NCI-H524 treated with DMSO at 0.1 percent for 48 hours (cell line): ENCODE measurements at regions not wholly inside any gene's neighbourhood (a gene's known extent, or its start where the extent isn't known, plus 50 kb on each side); places are given as distances from the start of the nearest gene placed in this dataset.

Experiments used
- DNase-seq: peaks from one replicate; lab custom pipeline; 2025; lab: John Stamatoyannopoulos, UW

GRCh38 chr11:69931994-69932910 lies 113.0 kb upstream of the FGF3 start:
- DNase-seq, result no peak

- no peak for DNase-seq
These were observed 115.8 kb upstream of the FGF3 start for GRCh38 chr11:69934861-69935494.

- DNase-seq, result no peak
These were observed 116.8 kb upstream of the FGF3 start for GRCh38 chr11:69935941-69936505.

GRCh38 chr11:69936771-69937170 lies 117.6 kb upstream of the FGF3 start:
- no peak for DNase-seq

- no peak for DNase-seq
These were observed 119.0 kb upstream of the FGF3 start for GRCh38 chr11:69938206-69938605.

GRCh38 chr11:69939551-69940245 lies 120.5 kb upstream of the FGF3 start:
- no peak for DNase-seq

- no peak for DNase-seq
These were observed 121.0 kb upstream of the FGF3 start for GRCh38 chr11:69940246-69940610.

GRCh38 chr11:69941546-69942332 lies 122.5 kb upstream of the FGF3 start:
- no peak for DNase-seq

GRCh38 chr11:69942333-69942820 lies 123.2 kb upstream of the FGF3 start:
- DNase-seq, result no peak

- DNase-seq, result no peak
These were observed 123.8 kb upstream of the FGF3 start for GRCh38 chr11:69943066-69943465.

- DNase-seq, result no peak
These were observed 124.3 kb upstream of the FGF3 start for GRCh38 chr11:69943506-69943905.

GRCh38 chr11:69944146-69944795 lies 125.1 kb upstream of the FGF3 start:
- no peak for DNase-seq

GRCh38 chr11:69945157-69945556 lies 125.9 kb upstream of the FGF3 start:
- DNase-seq, result no peak

GRCh38 chr11:69947059-69947792 lies 128.0 kb upstream of the FGF3 start:
- no peak for DNase-seq

GRCh38 chr11:69947793-69948255 lies 128.6 kb upstream of the FGF3 start:
- no peak for DNase-seq

- no peak for DNase-seq
These were observed 129.3 kb upstream of the FGF3 start for GRCh38 chr11:69948256-69949141.

GRCh38 chr11:69949327-69949726 lies 128.8 kb upstream of the ANO1 start:
- no peak for DNase-seq

- DNase-seq, result no peak
These were observed 128.0 kb upstream of the ANO1 start for GRCh38 chr11:69950120-69950519.

- no peak for DNase-seq
These were observed 127.5 kb upstream of the ANO1 start for GRCh38 chr11:69950621-69951020.
